HG03354 (cell line): ENCODE measurements at regions not wholly inside any gene's neighbourhood (a gene's known extent, or its start where the extent isn't known, plus 50 kb on each side); places are given as distances from the start of the nearest gene placed in this dataset.

ENCODE experiments used
- ATAC-seq: cut with Tn5 transposase; IDR thresholded peaks from one replicate; pipeline ENCODE4 v1.9.1; 2021; ENCODE audit warnings: mild to moderate bottlenecking; ENCODE audit not compliant: unreplicated experiment, poor library complexity, severe bottlenecking

- no peak for ATAC-seq
These were observed 127.2 kb upstream of the PPP2R2D start for GRCh38 chr10:131773370-131774343.

DNA sequence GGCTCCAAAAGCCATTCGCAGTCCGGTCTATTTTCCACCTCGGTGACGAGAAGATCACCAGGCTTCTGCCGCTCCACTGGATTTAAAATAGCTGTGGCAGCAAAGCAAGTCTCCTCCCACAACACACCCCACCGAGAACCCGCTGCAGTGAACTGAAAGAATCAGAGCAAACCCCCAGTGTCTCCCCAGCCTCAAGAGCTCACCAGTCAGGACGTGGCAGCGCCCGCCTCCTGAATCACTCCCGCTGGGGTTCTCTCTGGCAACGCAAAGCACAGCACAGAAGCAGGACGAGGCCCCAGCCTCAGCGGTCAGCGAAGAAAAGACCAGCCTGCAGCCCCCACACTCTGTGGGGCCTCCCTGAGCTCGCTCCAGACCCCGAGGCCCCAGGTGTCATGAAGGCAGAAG is 126.1 kb upstream of the PPP2R2D start:
- no peak for ATAC-seq

DNA sequence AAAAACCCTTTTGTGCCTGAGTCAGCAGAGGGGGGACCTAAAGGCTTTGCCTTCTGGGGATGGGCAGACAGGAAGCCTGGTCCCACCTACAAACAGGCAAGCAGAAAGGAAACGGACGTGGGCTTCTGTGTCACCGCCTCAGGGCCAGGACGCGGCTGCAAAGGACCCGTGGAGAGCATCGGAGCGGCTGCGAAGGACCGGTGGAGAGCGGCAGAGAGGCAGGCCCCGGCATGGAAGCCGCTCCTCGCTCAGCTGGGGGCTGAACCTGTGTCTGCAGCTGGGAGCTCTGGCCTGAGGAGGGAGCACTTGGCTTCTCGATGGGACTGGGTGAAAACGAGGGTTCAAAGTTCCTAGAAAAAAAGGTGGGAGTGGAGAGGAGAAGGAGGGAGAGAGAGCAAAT is 125.4 kb upstream of the PPP2R2D start:
- ATAC-seq: no peak

GRCh38 chr10:131775833-131776232 is 125.0 kb upstream of the PPP2R2D start:
- no peak for ATAC-seq

DNA sequence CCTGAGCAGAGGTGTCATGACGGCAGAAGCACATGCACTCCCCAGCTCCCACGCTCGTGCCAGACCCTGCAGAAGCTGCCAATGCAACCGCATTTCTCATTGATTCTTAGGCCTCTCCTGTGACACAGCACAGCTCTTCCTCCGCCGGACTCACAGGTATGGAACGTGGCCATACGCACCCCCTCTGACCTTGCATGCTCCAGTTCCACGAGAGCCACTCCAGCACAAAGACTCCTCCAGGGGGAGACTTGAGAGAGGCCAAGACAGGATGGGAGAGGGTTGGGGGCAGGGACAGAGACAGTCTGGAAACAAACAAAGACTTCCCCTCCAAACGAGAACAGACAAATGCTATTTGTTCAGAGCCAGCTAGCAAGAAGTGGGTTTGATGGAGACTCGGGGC is 124.3 kb upstream of the PPP2R2D start:
- ATAC-seq: no peak

DNA sequence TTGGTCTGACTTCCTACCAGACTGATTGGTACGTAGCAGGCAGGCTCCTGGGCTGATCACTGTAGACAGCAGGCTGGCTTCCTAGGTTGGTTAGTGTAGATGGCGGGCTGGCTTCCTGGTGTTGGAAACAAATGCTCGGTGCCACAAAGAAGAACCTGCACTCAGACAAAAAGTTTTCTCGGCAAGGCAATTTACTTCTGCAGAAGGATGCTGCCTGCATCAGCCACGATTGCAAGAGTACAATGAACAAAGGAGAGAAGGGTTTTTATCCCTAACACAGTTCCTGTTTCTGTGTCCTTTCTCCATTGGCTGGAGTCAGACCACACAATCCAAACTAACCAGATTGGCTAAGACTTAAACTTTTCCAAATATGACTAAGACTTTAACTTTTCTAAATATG is 123.6 kb upstream of the PPP2R2D start:
- no peak for ATAC-seq

- ATAC-seq: no peak
These were observed 122.9 kb upstream of the PPP2R2D start for GRCh38 chr10:131777921-131778320.

- ATAC-seq: no peak
These were observed 122.4 kb upstream of the PPP2R2D start for GRCh38 chr10:131778385-131778784.

- no peak for ATAC-seq
These were observed 122.0 kb upstream of the PPP2R2D start for GRCh38 chr10:131778842-131779241.

DNA sequence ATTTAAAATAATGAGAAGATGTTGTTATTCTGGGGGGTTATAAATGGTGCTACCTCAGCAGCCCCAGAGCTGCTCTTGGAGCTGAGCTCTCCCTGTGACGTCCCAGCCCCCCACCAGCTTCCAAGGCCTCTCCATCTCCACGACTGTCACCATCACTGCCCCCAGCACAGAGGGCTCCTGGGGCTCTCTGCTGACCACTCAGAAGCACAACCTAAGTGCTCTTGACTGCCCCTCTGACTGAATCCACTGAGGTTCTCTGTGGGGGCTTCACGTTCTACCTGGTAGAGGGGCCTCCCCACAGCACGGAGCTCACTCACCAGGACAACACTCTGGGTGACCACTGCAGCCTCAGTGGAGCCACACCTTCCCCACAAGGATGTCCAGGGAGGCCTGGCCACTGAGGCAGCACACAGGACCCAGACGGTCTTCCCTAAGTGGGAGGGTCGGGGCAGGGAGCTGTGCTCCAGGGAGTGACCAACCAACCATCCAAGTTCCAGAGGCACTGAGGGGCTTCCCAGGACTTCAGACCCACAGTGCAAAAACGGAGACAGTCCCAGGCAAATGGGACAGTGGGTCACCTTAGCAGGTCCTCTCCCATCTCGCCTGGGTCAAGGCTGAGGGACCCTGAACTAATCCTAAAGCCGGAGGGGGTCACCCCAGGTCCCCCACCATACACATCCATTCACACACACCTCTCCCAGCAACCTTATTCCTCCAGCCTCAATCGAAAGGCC is 121.0 kb upstream of the PPP2R2D start:
- ATAC-seq: no peak

- ATAC-seq: no peak
These were observed 119.7 kb upstream of the PPP2R2D start for GRCh38 chr10:131781076-131781475.

- no peak for ATAC-seq
These were observed 119.0 kb upstream of the PPP2R2D start for GRCh38 chr10:131781791-131782190.

GRCh38 chr10:131784363-131785120 is 116.3 kb upstream of the PPP2R2D start:
- no peak for ATAC-seq

DNA sequence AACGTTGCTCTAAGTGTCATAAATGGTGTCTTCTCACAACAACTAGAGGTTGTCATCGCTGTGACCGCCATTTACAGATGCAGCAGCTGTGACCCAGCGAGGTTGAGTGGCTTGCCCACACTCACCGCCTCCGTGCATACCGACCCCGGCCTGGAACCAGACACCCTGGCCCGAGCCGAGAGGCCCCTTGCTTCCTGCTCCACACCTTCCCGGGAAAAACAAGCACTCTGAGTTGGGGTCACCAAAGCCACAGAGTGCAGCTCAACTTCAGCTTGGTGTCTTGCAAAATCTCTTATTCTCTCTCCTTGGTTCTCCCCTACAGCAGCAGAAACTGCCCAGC is 115.7 kb upstream of the PPP2R2D start:
- no peak for ATAC-seq

- ATAC-seq: no peak
These were observed 113.8 kb upstream of the PPP2R2D start for GRCh38 chr10:131786756-131787605.

- no peak for ATAC-seq
These were observed 112.8 kb upstream of the PPP2R2D start for GRCh38 chr10:131787961-131788360.

GRCh38 chr10:131788386-131788785 is 112.4 kb upstream of the PPP2R2D start:
- no peak for ATAC-seq

GRCh38 chr10:131789516-131789915 is 111.3 kb upstream of the PPP2R2D start:
- ATAC-seq: no peak

- ATAC-seq: no peak
These were observed 110.8 kb upstream of the PPP2R2D start for GRCh38 chr10:131790021-131790420.
